ENCODE measurements at regions not wholly inside any gene's neighbourhood (a gene's known extent, or its start where the extent isn't known, plus 50 kb on each side); places are given as distances from the start of the nearest gene placed in this dataset.

GRCh38 chrX:124530803-124531202 is 184.4 kb downstream of the SH2D1A start:
- Histone ChIP-seq H2BK120ac (ENCODE audit: low read depth, low read length, poor library complexity, severe bottlenecking) (no peak overlapping the region), H2BK5ac (ENCODE audit: insufficient read length, low read length) (no peak overlapping the region), H3K23ac (ENCODE audit: insufficient read length, low read depth, low read length) (no peak overlapping the region), H2AK5ac (ENCODE audit: insufficient read length, low read length) (no peak overlapping the region), H3K18ac (ENCODE audit: insufficient read length, low read depth, low read length) (no peak overlapping the region), H3K79me1 (ENCODE audit: insufficient read depth, low read depth, low read length, poor library complexity, severe bottlenecking) (no peaks in the 10 kb centered on the region), H3K4me2 (ENCODE audit: insufficient read depth, insufficient read length, low read length) (no peak overlapping the region), H3K9me3 (ENCODE audit: control insufficient read depth, low read depth, low read length) (no peaks in the 10 kb centered on the region), H2BK12ac (ENCODE audit: insufficient read length, low read depth, low read length) (no peak overlapping the region), H3K27me3 (ENCODE audit: insufficient read depth, low read length) (no peaks in the 10 kb centered on the region), H3T11ph (ENCODE audit: low read length) (no peak overlapping the region), H3K23me2 (ENCODE audit: insufficient read length, low read depth, low read length, poor library complexity, severe bottlenecking) (no peaks in the 10 kb centered on the region), H3K79me2 (ENCODE audit: insufficient read depth, low read length) (no peaks in the 10 kb centered on the region), H4K8ac (replicated peaks; ENCODE audit: insufficient read length, low read depth, low read length) (no peak overlapping the region), H3K56ac (ENCODE audit: insufficient read length, low read depth, low read length) (no peak overlapping the region), H3K9ac (ENCODE audit: extremely low read depth, insufficient read length, low read length) (no peak overlapping the region), H3K27ac (ENCODE audit: insufficient read length, low read depth, low read length) (no peak overlapping the region), H3K14ac (ENCODE audit: insufficient read depth, low read length) (no peak overlapping the region), H2BK15ac (ENCODE audit: low read depth, low read length) (no peak overlapping the region), H2AFZ (ENCODE audit: low read length) (no peak overlapping the region), H4K20me1 (ENCODE audit: control insufficient read depth, insufficient read depth, insufficient read length) (no peaks in the 10 kb centered on the region), H4K5ac (ENCODE audit: insufficient read length, low read depth, low read length) (no peak overlapping the region), H3K4ac (ENCODE audit: low read depth, low read length) (no peak overlapping the region), H4K91ac (ENCODE audit: insufficient read length, low read depth, low read length) (no peak overlapping the region), H3K4me1 (ENCODE audit: insufficient read depth, low read length) (peaks cover 10% of the 10 kb centered on the region; the same call in 1 of the 2 replicates), H2BK20ac (ENCODE audit: low read depth, low read length, poor library complexity, severe bottlenecking) (no peak overlapping the region)
- peaks cover 37 to 40% of the 10 kb centered on the region in 2 experiments for H3K4me1 Mint-ChIP-seq
- TF ChIP-seq CTCF (conservative IDR thresholded peaks at IDR 0.05): no peak
- no peak overlapping the region for H3K27ac Mint-ChIP-seq
- DNase-seq: no peak
- no peaks in the 10 kb centered on the region for H3K27me3 Mint-ChIP-seq (ENCODE audit: low read depth)
- WGBS (ENCODE audit: extremely low coverage, insufficient read length, low lambda C conversion rate): no CpG with 5 or more reads among the region's 1 CpG
- H3K4me3 Mint-ChIP-seq: no peak overlapping the region
- H3K9me3 Mint-ChIP-seq: no peaks in the 10 kb centered on the region; a peak in 2 of 5 replicates
- no peaks in the 10 kb centered on the region for H3K36me3 Mint-ChIP-seq (ENCODE audit: insufficient read depth in 1 of 3, low read depth in 3 of 3)
